Karpas-422 (cell line): ENCODE measurements at regions not wholly inside any gene's neighbourhood (a gene's known extent, or its start where the extent isn't known, plus 50 kb on each side); places are given as distances from the start of the nearest gene placed in this dataset.

Experiments
- DNase-seq: peaks from one replicate; pipeline ENCODE4 v3.0.0-alpha.2; 2015
- H2AFZ ChIP-seq: fragments of 200-600 bp; sonication (generic); 2 replicates; pipeline ENCODE4 v1.6.1; 2014; ENCODE audit warnings: antibody characterized with exemption, low read length, mixed read lengths
- H3K27ac ChIP-seq: fragments of 200-600 bp; sonication (generic); 2 replicates; pipeline ENCODE4 v1.5.1; 2014; ENCODE audit warnings: mild to moderate bottlenecking, low read length, moderate library complexity
- H3K27me3 ChIP-seq: fragments of 200-600 bp; sonication (generic); 2 replicates; pipeline ENCODE4 v1.6.1; 2014; ENCODE audit warnings: low read length, mixed read lengths
- H3K36me3 ChIP-seq: fragments of 200-600 bp; sonication (generic); 2 replicates; pipeline ENCODE4 v1.6.1; 2014; ENCODE audit warnings: low read length, mixed read lengths; ENCODE audit not compliant: insufficient read depth
- H3K4me1 ChIP-seq: fragments of 200-600 bp; sonication (generic); 2 replicates; pipeline ENCODE4 v1.6.1; 2014; ENCODE audit warnings: mild to moderate bottlenecking, low read length, mixed read lengths
- H3K4me2 ChIP-seq: fragments of 200-600 bp; sonication (generic); 2 replicates; pipeline ENCODE4 v1.6.1; 2014; ENCODE audit warnings: low read length, low read depth, mild to moderate bottlenecking; ENCODE audit not compliant: poor library complexity, severe bottlenecking
- H3K4me3 ChIP-seq: fragments of 200-600 bp; sonication (generic); 2 replicates; pipeline ENCODE4 v1.5.1; 2014; ENCODE audit warnings: mild to moderate bottlenecking, antibody characterized with exemption, low read length, mixed read lengths
- H3K79me2 ChIP-seq: fragments of 200-600 bp; sonication (generic); 2 replicates; pipeline ENCODE4 v1.6.1; 2014; ENCODE audit warnings: mild to moderate bottlenecking, low read length, mixed read lengths
- H3K9ac ChIP-seq: fragments of 200-600 bp; sonication (generic); 2 replicates; pipeline ENCODE4 v1.6.0; 2014; ENCODE audit warnings: low read length
- H3K9me2 ChIP-seq: fragments of 200-600 bp; sonication (generic), shearing (Covaris generic); replicated peaks from 2 replicates; pipeline ENCODE4 v1.6.0; 2014; ENCODE audit warnings: mild to moderate bottlenecking, low read length, moderate library complexity; ENCODE audit not compliant: insufficient read depth
- H3K9me3 ChIP-seq: fragments of 300-700, 200-600 bp; sonication (generic); 2 replicates; pipeline ENCODE4 v1.6.1; 2014; ENCODE audit warnings: low read length, mixed read lengths
- H4K20me1 ChIP-seq: fragments of 200-600 bp; sonication (generic); 2 replicates; pipeline ENCODE4 v1.6.1; 2014; ENCODE audit warnings: mild to moderate bottlenecking, antibody characterized with exemption, low read length, low read depth; ENCODE audit not compliant: insufficient read depth

GRCh38 chr20:21623074-21623780 lies 82.2 kb upstream of the PAX1 start:
- Histone ChIP-seq H3K9me2 (no peaks in the 10 kb centered on the region), H3K27ac (peak overlapping the region; percentile 84), H3K4me1 (peaks cover 57% of the 10 kb centered on the region), H3K9ac (no peak overlapping the region), H3K79me2 (no peaks in the 10 kb centered on the region), H3K4me3 (no peak overlapping the region), H3K27me3 (no peaks in the 10 kb centered on the region), H3K9me3 (no peaks in the 10 kb centered on the region), H3K4me2 (peak overlapping the region; percentile 12), H2AFZ (peak overlapping the region; percentile 84), H4K20me1 (no peaks in the 10 kb centered on the region), H3K36me3 (no peaks in the 10 kb centered on the region)
- DNase-seq, result peak; percentile 72

- no peak for DNase-seq
These were observed 83.2 kb upstream of the PAX1 start for GRCh38 chr20:21622097-21622857.

GRCh38 chr20:21618759-21619416 lies 86.6 kb upstream of the PAX1 start:
- Histone ChIP-seq H3K4me1 (peaks cover 72% of the 10 kb centered on the region), H3K27ac (peak overlapping the region; percentile 93), H4K20me1 (no peaks in the 10 kb centered on the region), H3K79me2 (no peaks in the 10 kb centered on the region), H3K9me3 (no peaks in the 10 kb centered on the region), H2AFZ (peak overlapping the region; percentile 56), H3K4me3 (peak overlapping the region; percentile 28), H3K9me2 (no peaks in the 10 kb centered on the region), H3K9ac (peak overlapping the region; percentile 44), H3K4me2 (peak overlapping the region; percentile 59), H3K27me3 (no peaks in the 10 kb centered on the region), H3K36me3 (no peaks in the 10 kb centered on the region)
- peak; percentile 89 for DNase-seq

More at GRCh38 chr20:21622097-21622857, 83.2 kb upstream of the PAX1 start:
- H3K27ac ChIP-seq, result peak overlapping the region; percentile 84
- H3K4me1 ChIP-seq, result peaks cover 57% of the 10 kb centered on the region
- no peak overlapping the region for H3K4me2 ChIP-seq
- peak overlapping the region; percentile 86 for H2AFZ ChIP-seq
- no peaks in the 10 kb centered on the region for H3K27me3 ChIP-seq
- no peaks in the 10 kb centered on the region for H3K9me2 ChIP-seq
- H3K79me2 ChIP-seq, result no peaks in the 10 kb centered on the region
- no peaks in the 10 kb centered on the region for H3K36me3 ChIP-seq
- H4K20me1 ChIP-seq, result no peaks in the 10 kb centered on the region
- H3K9me3 ChIP-seq, result no peaks in the 10 kb centered on the region
- no peak overlapping the region for H3K4me3 ChIP-seq
- H3K9ac ChIP-seq, result no peak overlapping the region

GRCh38 chr20:21615617-21616080 lies 89.8 kb upstream of the PAX1 start:
- Histone ChIP-seq H2AFZ (peak overlapping the region; percentile 71; the same call in 1 of the 2 replicates), H3K27me3 (no peaks in the 10 kb centered on the region), H3K79me2 (no peaks in the 10 kb centered on the region), H3K9me3 (no peaks in the 10 kb centered on the region), H3K4me1 (peaks cover 53% of the 10 kb centered on the region), H3K4me2 (peak overlapping the region; percentile 46), H3K36me3 (no peaks in the 10 kb centered on the region), H3K27ac (peak overlapping the region; percentile 6; the same call in 1 of the 2 replicates), H4K20me1 (no peaks in the 10 kb centered on the region), H3K4me3 (no peak overlapping the region), H3K9ac (peak overlapping the region; percentile 44), H3K9me2 (no peaks in the 10 kb centered on the region)
- peak; percentile 93 for DNase-seq

GRCh38 chr20:21614980-21615379 lies 90.5 kb upstream of the PAX1 start:
- no peak overlapping the region for H3K4me2 ChIP-seq
- peaks cover 46% of the 10 kb centered on the region for H3K4me1 ChIP-seq
- H3K79me2 ChIP-seq, result no peaks in the 10 kb centered on the region
- no peaks in the 10 kb centered on the region for H3K9me3 ChIP-seq
- H3K27ac ChIP-seq, result no peak overlapping the region
- H2AFZ ChIP-seq, result no peak overlapping the region
- no peaks in the 10 kb centered on the region for H3K9me2 ChIP-seq
- H4K20me1 ChIP-seq, result no peaks in the 10 kb centered on the region
- H3K36me3 ChIP-seq, result no peaks in the 10 kb centered on the region
- no peaks in the 10 kb centered on the region for H3K27me3 ChIP-seq
- no peak overlapping the region for H3K4me3 ChIP-seq
- H3K9ac ChIP-seq, result no peak overlapping the region
- DNase-seq, result no peak

- Histone ChIP-seq H3K4me3 (no peak overlapping the region), H3K79me2 (no peaks in the 10 kb centered on the region), H3K9me3 (no peaks in the 10 kb centered on the region), H3K4me1 (peaks cover 31% of the 10 kb centered on the region), H3K9ac (no peak overlapping the region), H3K9me2 (no peaks in the 10 kb centered on the region), H3K27me3 (no peaks in the 10 kb centered on the region), H4K20me1 (no peaks in the 10 kb centered on the region), H2AFZ (no peak overlapping the region), H3K27ac (no peak overlapping the region), H3K36me3 (no peaks in the 10 kb centered on the region), H3K4me2 (no peak overlapping the region)
- DNase-seq, result no peak
These were observed 92.0 kb upstream of the PAX1 start for GRCh38 chr20:21613512-21613911.

- no peaks in the 10 kb centered on the region; the same call in 1 of the 2 replicates for H3K4me1 ChIP-seq
- DNase-seq, result no peak
- no peaks in the 10 kb centered on the region for H3K79me2 ChIP-seq
- no peaks in the 10 kb centered on the region for H3K27me3 ChIP-seq
- no peaks in the 10 kb centered on the region for H3K9me3 ChIP-seq
- H4K20me1 ChIP-seq, result no peaks in the 10 kb centered on the region
- H3K9me2 ChIP-seq, result no peaks in the 10 kb centered on the region
- no peak overlapping the region for H3K27ac ChIP-seq
- no peak overlapping the region for H3K4me3 ChIP-seq
- H2AFZ ChIP-seq, result no peak overlapping the region
- H3K9ac ChIP-seq, result no peak overlapping the region
- H3K4me2 ChIP-seq, result no peak overlapping the region
- H3K36me3 ChIP-seq, result no peaks in the 10 kb centered on the region
These were observed 95.5 kb upstream of the PAX1 start for GRCh38 chr20:21609981-21610380.

GRCh38 chr20:21609221-21609620 lies 95.4 kb upstream of the NKX2-2 start:
- Histone ChIP-seq H3K4me1 (no peaks in the 10 kb centered on the region), H3K27me3 (no peaks in the 10 kb centered on the region), H3K4me2 (no peak overlapping the region), H4K20me1 (no peaks in the 10 kb centered on the region), H3K27ac (no peak overlapping the region), H2AFZ (no peak overlapping the region), H3K9ac (no peak overlapping the region), H3K79me2 (no peaks in the 10 kb centered on the region), H3K9me2 (no peaks in the 10 kb centered on the region), H3K4me3 (no peak overlapping the region), H3K9me3 (no peaks in the 10 kb centered on the region), H3K36me3 (no peaks in the 10 kb centered on the region)
- no peak for DNase-seq
